ENCODE measurements at regions not wholly inside any gene's neighbourhood (a gene's known extent, or its start where the extent isn't known, plus 50 kb on each side); places are given as distances from the start of the nearest gene placed in this dataset.

- no peak for DNase-seq (ENCODE audit: low read depth in 2 of 2)
These were observed 397.4 kb downstream of the SOX9 start for GRCh38 chr17:72518159-72518732.

GRCh38 chr17:72518753-72519597 lies 398.2 kb downstream of the SOX9 start:
- DNase-seq (ENCODE audit: low read depth in 2 of 2), result no peak

DNA sequence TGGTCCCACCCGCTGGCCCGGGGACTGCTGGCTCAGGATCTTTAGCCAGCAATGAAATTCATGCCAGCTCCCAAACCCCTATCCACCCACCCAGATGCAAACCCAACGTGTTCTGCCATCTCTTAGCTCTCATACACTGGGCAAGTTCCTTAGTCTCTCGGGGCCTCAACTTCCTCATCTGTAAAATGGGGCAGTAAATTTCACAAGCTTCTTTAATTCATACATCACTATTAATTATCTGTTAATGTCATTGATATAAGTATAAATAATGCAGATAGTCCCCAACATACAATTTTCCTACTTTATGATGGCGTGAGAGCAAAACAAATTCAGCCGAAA lies 398.7 kb downstream of the SOX9 start:
- no peak for DNase-seq (ENCODE audit: low read depth in 2 of 2)

- DNase-seq (ENCODE audit: low read depth in 2 of 2), result no peak
These were observed 400.0 kb downstream of the SOX9 start for GRCh38 chr17:72520665-72521303.

DNA sequence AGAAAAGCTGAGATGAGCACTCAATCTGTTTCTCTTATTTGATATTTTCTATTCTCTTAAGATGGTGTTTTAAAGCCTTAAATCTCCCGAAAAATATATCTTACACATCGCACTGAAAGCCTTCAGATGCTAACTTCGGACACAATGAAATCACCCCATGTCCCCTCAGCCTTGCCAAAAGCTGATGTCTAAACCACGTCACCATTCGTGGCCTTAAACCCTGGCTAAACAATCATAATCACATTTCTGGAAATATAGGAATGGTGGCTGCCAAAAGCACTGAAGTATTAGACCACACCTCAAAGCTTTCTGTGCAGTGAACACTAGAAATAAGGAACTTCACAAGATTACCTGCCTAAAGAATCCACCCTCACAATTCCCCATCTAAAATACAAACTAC lies 402.7 kb downstream of the SOX9 start:
- DNase-seq (ENCODE audit: low read depth in 2 of 2), result no peak

DNA sequence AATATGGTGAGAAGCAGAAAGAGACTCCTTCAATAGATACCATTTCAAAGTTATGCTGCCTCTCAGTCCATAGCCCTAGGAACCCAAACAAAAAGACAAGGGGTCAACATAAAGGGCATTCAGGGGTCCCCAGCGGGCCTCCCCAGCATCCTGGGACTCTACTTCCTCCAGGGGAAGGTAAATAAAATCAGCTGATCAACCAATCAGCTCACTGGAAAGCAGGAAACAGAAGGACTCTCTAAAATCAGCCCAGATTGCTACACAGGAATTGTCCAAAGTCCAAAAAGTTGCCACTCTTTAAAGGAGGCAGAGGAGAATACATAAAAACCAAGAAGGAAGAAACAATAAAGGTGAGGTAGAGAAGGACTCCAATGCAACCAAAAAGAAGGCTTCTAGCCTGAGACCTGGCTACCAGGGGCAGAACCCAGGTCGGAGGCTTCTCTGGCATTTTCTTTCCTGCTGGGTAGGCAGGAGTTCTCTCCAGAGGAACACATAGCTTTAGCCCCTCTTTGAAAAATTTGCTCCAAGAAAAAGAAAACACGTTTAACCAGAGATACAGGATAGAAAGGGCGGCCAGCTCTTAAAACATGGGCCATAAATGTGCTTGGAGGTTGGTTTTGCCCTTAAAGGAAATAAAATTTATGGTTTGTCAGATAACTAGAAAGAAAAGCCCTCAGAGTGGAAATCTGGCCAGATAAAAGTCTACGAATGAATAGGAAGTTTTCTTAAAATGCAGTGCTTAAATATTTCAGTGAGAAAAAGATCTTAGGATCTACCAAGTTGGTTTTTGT lies 404.6 kb downstream of the SOX9 start:
- no peak for DNase-seq (ENCODE audit: low read depth in 2 of 2)

- DNase-seq (ENCODE audit: low read depth in 2 of 2), result no peak
These were observed 405.9 kb downstream of the SOX9 start for GRCh38 chr17:72526769-72527168.

DNA sequence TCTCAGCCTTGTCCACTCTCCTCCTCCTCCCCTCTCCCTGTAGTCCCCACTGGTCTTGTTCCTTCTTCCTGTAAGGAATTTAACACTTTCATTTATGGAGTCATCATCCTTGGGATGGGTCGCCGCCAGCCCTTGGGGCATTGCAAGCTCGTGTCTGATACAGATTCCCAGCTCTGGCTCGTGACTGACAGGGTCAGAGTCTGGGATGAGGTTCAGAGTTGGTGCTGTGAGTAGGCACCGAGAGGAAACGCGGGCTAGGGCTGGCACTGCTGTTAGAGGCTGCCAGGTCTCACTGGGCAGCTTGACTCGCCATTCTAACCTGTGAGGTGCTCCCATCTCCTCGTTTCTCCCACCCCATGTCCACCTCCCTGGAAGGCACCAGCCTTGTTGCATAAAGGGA lies 407.0 kb downstream of the SOX9 start:
- no peak for DNase-seq (ENCODE audit: low read depth in 2 of 2)

- DNase-seq (ENCODE audit: low read depth in 2 of 2), result no peak
These were observed 407.9 kb downstream of the SOX9 start for GRCh38 chr17:72528683-72529082.

DNA sequence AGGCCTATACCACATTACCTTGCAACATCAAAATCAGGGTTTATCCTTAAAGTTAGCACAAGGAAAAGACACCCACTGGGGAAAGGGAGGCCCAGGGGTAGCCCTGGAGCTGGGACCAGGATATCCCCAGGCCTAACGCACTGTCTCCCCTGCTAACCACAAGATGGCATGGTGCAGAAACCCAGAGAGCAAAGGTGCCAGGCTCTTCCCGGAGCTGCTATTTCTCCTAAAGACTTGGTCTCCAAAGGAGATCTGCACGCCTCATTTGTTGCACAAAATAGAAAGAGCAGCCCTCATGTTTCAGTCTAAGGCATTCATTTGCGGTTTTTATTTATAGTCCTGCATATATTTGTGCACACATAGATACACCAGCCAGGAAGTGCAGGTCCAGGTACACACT lies 408.6 kb downstream of the SOX9 start:
- DNase-seq (ENCODE audit: low read depth in 2 of 2), result no peak

GRCh38 chr17:72530454-72530853 lies 409.6 kb downstream of the SOX9 start:
- no peak for DNase-seq (ENCODE audit: low read depth in 2 of 2)

DNA sequence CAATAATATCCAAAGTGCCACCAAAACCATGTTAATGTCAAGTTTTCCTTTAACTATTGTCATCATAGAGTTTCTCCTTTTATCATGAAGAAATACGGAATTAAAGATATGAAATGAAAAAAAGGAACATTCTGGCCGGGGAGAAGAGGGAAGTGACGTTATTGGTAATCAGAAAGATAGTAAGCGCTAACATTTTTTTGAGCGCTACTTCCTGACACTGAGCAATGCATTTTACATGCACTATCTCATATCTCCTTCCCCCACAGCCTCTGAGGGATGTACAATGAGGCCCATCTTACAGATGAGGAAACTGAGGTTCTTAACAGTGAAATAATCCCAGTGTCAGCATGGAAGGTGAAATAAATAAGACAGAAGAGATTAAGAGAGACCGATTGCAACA lies 410.9 kb downstream of the SOX9 start:
- DNase-seq (ENCODE audit: low read depth in 2 of 2), result no peak

DNA sequence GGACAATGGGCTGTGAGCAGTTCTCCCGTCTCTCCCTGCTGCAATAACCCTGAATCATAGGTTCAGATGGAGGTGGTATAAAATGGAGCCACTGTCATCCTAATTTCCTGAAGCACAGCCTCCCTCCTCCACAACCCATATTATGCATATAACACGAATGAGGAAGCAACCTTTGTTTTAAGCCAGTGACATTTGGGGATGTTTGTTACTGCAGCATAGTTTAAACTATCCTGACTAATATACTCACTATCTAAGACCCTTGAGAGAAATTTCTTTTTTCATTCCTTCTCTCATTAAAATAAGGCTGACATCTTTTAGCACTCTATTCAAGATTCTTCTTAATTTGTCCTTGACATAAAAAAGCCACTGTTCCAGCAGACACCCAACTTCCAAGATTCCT lies 413.4 kb downstream of the SOX9 start:
- no peak for DNase-seq (ENCODE audit: low read depth in 2 of 2)

DNA sequence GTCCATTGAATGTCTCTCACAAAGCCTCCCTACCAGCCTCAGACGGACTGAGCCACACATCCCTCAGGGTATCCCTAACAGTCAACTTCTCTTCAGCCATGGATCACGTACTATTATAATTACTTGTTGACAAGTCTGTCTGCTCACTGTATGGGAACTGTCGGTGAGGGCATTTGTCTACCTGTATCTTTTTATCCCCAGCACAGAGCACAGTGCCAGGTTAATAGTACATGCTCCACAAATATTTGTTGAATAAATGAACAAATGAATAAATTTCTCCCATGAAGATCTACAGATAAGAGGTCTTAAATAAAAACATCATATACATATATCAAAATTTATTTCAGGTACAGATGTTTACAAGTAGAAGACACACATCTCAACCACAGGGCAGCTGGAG lies 414.0 kb downstream of the SOX9 start:
- DNase-seq (ENCODE audit: low read depth in 2 of 2), result no peak

- DNase-seq (ENCODE audit: low read depth in 2 of 2), result no peak
These were observed 414.5 kb downstream of the SOX9 start for GRCh38 chr17:72535346-72535745.

DNA sequence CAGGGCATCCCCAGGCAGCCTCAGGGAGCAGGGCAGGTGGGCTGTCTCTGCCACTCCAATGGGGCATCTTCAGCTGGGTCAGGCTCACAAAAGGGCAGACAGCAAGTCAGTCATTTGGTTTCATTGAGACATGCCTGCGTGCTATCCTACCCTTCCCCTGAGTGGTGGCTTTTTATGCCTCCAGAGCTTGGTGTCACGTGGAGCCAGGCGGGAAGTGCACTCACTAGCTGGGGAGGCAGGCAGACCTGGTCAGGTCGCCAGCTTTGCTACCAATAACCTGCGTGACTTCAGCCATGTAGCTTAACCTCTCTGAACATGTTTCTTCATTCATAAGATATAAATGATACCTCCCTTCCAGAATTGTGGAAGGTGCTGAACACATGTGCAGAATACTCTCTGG lies 415.0 kb downstream of the SOX9 start:
- no peak for DNase-seq (ENCODE audit: low read depth in 2 of 2)

- DNase-seq (ENCODE audit: low read depth in 2 of 2), result no peak
These were observed 416.0 kb downstream of the SOX9 start for GRCh38 chr17:72536788-72537187.

- no peak for DNase-seq (ENCODE audit: low read depth in 2 of 2)
These were observed 417.6 kb downstream of the SOX9 start for GRCh38 chr17:72538443-72538842.

DNA sequence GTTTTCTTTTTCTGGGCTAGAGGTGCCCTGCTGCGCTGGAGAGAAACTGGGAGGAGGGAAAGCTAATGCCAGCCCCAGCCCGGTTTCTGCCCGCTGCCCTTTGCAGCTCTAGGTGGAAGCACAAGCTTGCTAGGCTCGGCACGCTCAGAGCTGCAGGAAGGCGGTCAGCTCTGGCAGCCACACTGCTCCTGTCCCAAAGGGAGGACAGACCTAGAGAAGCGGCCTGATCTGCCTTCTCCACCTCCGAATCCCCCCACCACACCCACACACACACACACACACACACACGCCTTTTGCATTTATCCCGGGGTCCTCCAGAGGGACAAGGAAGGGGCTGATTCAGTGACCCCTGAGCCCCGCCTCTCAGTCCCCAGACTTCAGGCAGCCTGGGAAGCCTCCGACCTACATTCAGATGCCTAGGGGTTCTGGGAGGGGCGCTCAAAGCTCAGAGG lies 418.1 kb downstream of the SOX9 start:
- DNase-seq (ENCODE audit: low read depth in 2 of 2), result no peak

- peak in 1 of 2 donors; percentile 38 for DNase-seq (ENCODE audit: low read depth in 2 of 2)
These were observed 419.4 kb downstream of the SOX9 start for GRCh38 chr17:72539981-72540897.

DNA sequence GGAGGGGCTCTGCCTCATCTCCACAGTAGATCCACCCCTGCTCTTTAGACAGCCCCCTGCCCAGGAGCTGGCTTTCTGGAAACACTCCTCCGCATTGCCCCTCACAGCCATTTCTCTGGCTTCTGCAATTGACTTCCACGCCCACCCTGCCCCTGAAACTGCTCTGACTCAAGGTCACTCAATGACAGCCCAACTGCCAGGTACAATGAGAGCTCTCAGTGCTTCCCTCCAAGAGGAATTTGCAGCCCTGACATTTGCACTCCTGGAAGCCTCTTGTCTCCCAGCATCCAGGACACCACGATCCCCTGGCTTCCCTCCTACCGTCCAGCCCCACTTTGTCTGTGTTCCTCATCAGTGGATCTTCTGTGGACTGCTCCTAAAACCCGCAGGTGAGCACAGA lies 421.5 kb downstream of the SOX9 start:
- DNase-seq (ENCODE audit: low read depth in 2 of 2), result no peak
